Endothelial cell of umbilical vein (primary cell): ENCODE measurements at regions not wholly inside any gene's neighbourhood (a gene's known extent, or its start where the extent isn't known, plus 50 kb on each side); places are given as distances from the start of the nearest gene placed in this dataset.

Experiments
- BruUV-seq: library from RNA; stranded (reverse); fragments of 400-500 nt; replicated peaks from 2 replicates; lab custom pipeline; 2021; lab: Mats Ljungman, UMichigan
- CTCF ChIA-PET: fragments of 300-600, 350-600 bp; sonication (Branson Sonifier 250); formaldehyde crosslinking; loops from one replicate; lab custom pipeline; 2021; ENCODE audit warnings: antibody characterized with exemption, inconsistent platforms; lab: Charles Lee
- POLR2A ChIA-PET: fragments of 300-600, 350-600 bp; sonication (Branson Sonifier 250); formaldehyde crosslinking; loops from one replicate; lab custom pipeline; 2021; ENCODE audit warnings: antibody characterized with exemption, inconsistent platforms; lab: Charles Lee
- DNase-seq: peaks from one replicate; pipeline ENCODE4 v3.0.0-alpha.2; 2011; ENCODE audit warnings: low read depth, low spot score
- FAIRE-seq: peaks from 2 replicates; lab custom pipeline; 2011; peaks lifted over from hg19 to GRCh38; lab: Jason Lieb, UNC
- H2AFZ ChIP-seq: 2 replicates; pipeline ENCODE4 v1.6.0; 2012; ENCODE audit warnings: low read depth, low read length, control low read depth, inconsistent platforms
- H3K27ac ChIP-seq: 2 replicates; pipeline ENCODE4 v1.5.1; 2011; ENCODE audit warnings: low read depth, mild to moderate bottlenecking, control low read depth, low read length, moderate library complexity; ENCODE audit not compliant: insufficient read depth
- H3K27me3 ChIP-seq, 2 experiments: 2 replicates each; pipeline versions ENCODE4 v1.6.0 to v1.6.1; 2011; ENCODE audit warnings: low read length in 2 of 2, mixed read lengths in 1 of 2; ENCODE audit not compliant: control insufficient read depth in 2 of 2, insufficient read depth in 2 of 2
- H3K36me3 ChIP-seq, 2 experiments: 2 replicates in 1 of 2; 3 replicates in 1 of 2; pipeline ENCODE4 v1.5.1; 2011; ENCODE audit warnings: low read length in 2 of 2, mild to moderate bottlenecking in 1 of 2, moderate library complexity in 1 of 2; ENCODE audit not compliant: control insufficient read depth in 2 of 2, insufficient read depth in 2 of 2; ENCODE audit errors: extremely low read depth in 1 of 2
- H3K4me1 ChIP-seq: 3 replicates; pipeline ENCODE4 v1.5.1; 2011; ENCODE audit warnings: mild to moderate bottlenecking, low read length; ENCODE audit not compliant: control insufficient read depth, insufficient read depth; ENCODE audit errors: extremely low read depth
- H3K4me2 ChIP-seq: 2 replicates; pipeline ENCODE4 v1.6.1; 2011; ENCODE audit warnings: low read length, control low read depth, mixed read lengths; ENCODE audit not compliant: insufficient read depth
- H3K4me3 ChIP-seq, 3 experiments: fragments of 200-600 bp in 1 of 3; sonication (generic), shearing (Covaris generic) in 1 of 3; replicated peaks in 1 of 3; 2 replicates each; pipeline ENCODE4 v1.5.1; 2011 to 2016; ENCODE audit warnings: control low read depth in 3 of 3, low read length in 3 of 3, mild to moderate bottlenecking in 2 of 3, inconsistent platforms in 1 of 3, low read depth in 1 of 3, moderate library complexity in 1 of 3; ENCODE audit not compliant: insufficient read depth in 1 of 3
- H3K79me2 ChIP-seq: 2 replicates; pipeline ENCODE4 v1.6.0; 2012; ENCODE audit warnings: low read length, inconsistent platforms; ENCODE audit not compliant: control insufficient read depth, insufficient read depth
- H3K9ac ChIP-seq: replicated peaks from 2 replicates; pipeline ENCODE3; 2011; ENCODE audit warnings: low read length, control low read depth; ENCODE audit not compliant: insufficient read depth; ENCODE audit errors: extremely low read depth
- H3K9me1 ChIP-seq: replicated peaks from 3 replicates; pipeline ENCODE4 v1.6.0; 2011; ENCODE audit warnings: mild to moderate bottlenecking, low read length; ENCODE audit not compliant: control insufficient read depth, insufficient read depth; ENCODE audit errors: extremely low read depth
- H3K9me3 ChIP-seq: replicated peaks from 2 replicates; pipeline ENCODE4 v1.5.1; 2012; ENCODE audit warnings: low read length, inconsistent platforms; ENCODE audit not compliant: control insufficient read depth, insufficient read depth
- H4K20me1 ChIP-seq: replicated peaks from 2 replicates; pipeline ENCODE3; 2011; ENCODE audit warnings: mild to moderate bottlenecking, low read length; ENCODE audit not compliant: control insufficient read depth, insufficient read depth; ENCODE audit errors: extremely low read depth
- CTCF ChIP-seq, 2 donors: IDR thresholded peaks; 1 replicate in 1 of 2; 2 replicates in 1 of 2; pipeline ENCODE4 v1.5.1; 2011; ENCODE audit warnings: low read length in 2 of 2, mild to moderate bottlenecking in 2 of 2, moderate library complexity in 2 of 2, control low read depth in 1 of 2, inconsistent platforms in 1 of 2, low read depth in 1 of 2; ENCODE audit not compliant: insufficient read depth in 1 of 2; ENCODE audit errors: extremely low read depth in 1 of 2
- EZH2 ChIP-seq: IDR thresholded peaks from 2 replicates; pipeline ENCODE4 v1.6.1; 2012; ENCODE audit warnings: borderline replicate concordance, low read depth, mild to moderate bottlenecking, moderate library complexity, low read length, inconsistent platforms; ENCODE audit not compliant: severe bottlenecking
- FOS ChIP-seq: IDR thresholded peaks from 2 replicates; pipeline ENCODE4 v1.6.1; 2011; ENCODE audit warnings: mild to moderate bottlenecking, low read length, moderate library complexity, borderline replicate concordance; ENCODE audit not compliant: insufficient read depth
- GATA2 ChIP-seq: IDR thresholded peaks from 2 replicates; pipeline ENCODE4 v1.7.0; 2011; ENCODE audit warnings: low read depth, mild to moderate bottlenecking, moderate library complexity, mixed read lengths, low read length; ENCODE audit not compliant: insufficient read length, insufficient read depth
- JUN ChIP-seq: IDR thresholded peaks from 2 replicates; pipeline ENCODE4 v1.6.1; 2011; ENCODE audit warnings: borderline replicate concordance, low read depth; ENCODE audit not compliant: insufficient read length, insufficient read depth
- MAX ChIP-seq: IDR thresholded peaks from 2 replicates; pipeline ENCODE4 v1.6.1; 2011; ENCODE audit not compliant: insufficient read depth, insufficient read length
- MYC ChIP-seq: IDR thresholded peaks from one replicate; pipeline ENCODE4 v1.6.1; 2011; ENCODE audit warnings: mild to moderate bottlenecking, low read depth, low read length
- POLR2A ChIP-seq: IDR thresholded peaks from 2 replicates; pipeline ENCODE4 v1.6.1; 2012; ENCODE audit warnings: low read depth, mild to moderate bottlenecking, control low read depth, low read length
- POLR2AphosphoS5 ChIP-seq: IDR thresholded peaks from 2 replicates; pipeline ENCODE4 v1.6.1; 2012; ENCODE audit warnings: low read depth, mild to moderate bottlenecking, control low read depth, low read length, moderate library complexity; ENCODE audit not compliant: insufficient read depth
- dilution Hi-C: fragments of 300-500 bp; cut with MboI; formaldehyde crosslinking; loops from one replicate; pipeline ENCODE4 v1.15.0; 2019; ENCODE audit warnings: low sequenced_read_pairs; ENCODE audit not compliant: extremely low pct_ligation_motif_present
- intact Hi-C: fragments of 100-400 bp; cut with micrococcal nuclease; formaldehyde crosslinking; loops from one replicate; pipeline ENCODE4 v1.10.0; 2022

GRCh38 chr6:63486196-63486595 is 86.1 kb upstream of the LOC128125822 start:
- CTCF ChIA-PET: interaction anchor here (1.0 kb wide), 1 partner anchor 10 kb away, joined by 3 read pairs; no protein-coding TSS in a partner anchor
- dilution Hi-C loops: no loop called here
- Histone ChIP-seq H4K20me1 (no peaks in the 10 kb centered on the region), H3K4me3 (no peak overlapping the region), H3K79me2 (no peaks in the 10 kb centered on the region), H3K9me1 (no peaks in the 10 kb centered on the region), H3K4me1 (no peaks in the 10 kb centered on the region), H3K27ac (no peak overlapping the region), H3K9ac (no peak overlapping the region), H3K36me3 (no peaks in the 10 kb centered on the region), H3K27me3 (no peaks in the 10 kb centered on the region), H3K4me2 (no peak overlapping the region), H3K9me3 (no peaks in the 10 kb centered on the region), H2AFZ (no peak overlapping the region)
- FAIRE-seq (no peak), DNase-seq (no peak)
- POLR2A ChIA-PET: no interaction called here
- intact Hi-C loops: no loop called here
- TF ChIP-seq MYC (no peak), POLR2A (no peak), GATA2 (no peak), EZH2 (no peak)
- no TSS peak for BruUV-seq

GRCh38 chr6:63487103-63487813 is 85.0 kb upstream of the LOC128125822 start:
- H3K27ac ChIP-seq: no peak overlapping the region
- DNase-seq (no peak), FAIRE-seq (no peak)
- no peaks in the 10 kb centered on the region for H3K27me3 ChIP-seq
- no peak overlapping the region for H3K4me2 ChIP-seq
- no peaks in the 10 kb centered on the region for H3K79me2 ChIP-seq
- H3K4me1 ChIP-seq: no peaks in the 10 kb centered on the region
- TF ChIP-seq FOS (no peak), POLR2AphosphoS5 (no peak), GATA2 (no peak), JUN (no peak), MAX (no peak), EZH2 (no peak), POLR2A (no peak), MYC (no peak), CTCF (IDR thresholded peaks at IDR 0.05; ENCODE audit: extremely low read depth in 1 of 2, insufficient read depth in 1 of 2, low read depth in 1 of 2, low read length in 2 of 2) (no peak)
- BruUV-seq: no TSS peak
- ChIA-PET POLR2A (no interaction called here), CTCF (interaction anchor here (1.0 to 1.7 kb wide), 3 partner anchors 9 to 11 kb away, joined by 3 to 5 read pairs (median 3); no protein-coding TSS in a partner anchor)
- no peaks in the 10 kb centered on the region for H3K9me1 ChIP-seq
- H4K20me1 ChIP-seq: no peaks in the 10 kb centered on the region
- no peaks in the 10 kb centered on the region for H3K9me3 ChIP-seq
- dilution Hi-C loops (no loop called here), intact Hi-C loops (no loop called here)
- no peak overlapping the region for H3K9ac ChIP-seq
- H3K4me3 ChIP-seq: no peak overlapping the region
- H3K36me3 ChIP-seq: no peaks in the 10 kb centered on the region
- no peak overlapping the region for H2AFZ ChIP-seq
